Peyer's patch (tissue), 4 donors: ENCODE measurements at regions not wholly inside any gene's neighbourhood (a gene's known extent, or its start where the extent isn't known, plus 50 kb on each side); places are given as distances from the start of the nearest gene placed in this dataset.

Experiments
- DNase-seq, 3 donors: peaks; one replicate each; pipeline ENCODE4 v3.0.0-alpha.2; 2017 to 2019
- H3K27ac ChIP-seq, 4 donors: fragments of 200-600 bp; sonication (generic); one replicate each; pipeline ENCODE4 v1.5.1; 2016 to 2019
- H3K27me3 ChIP-seq, 2 donors: fragments of 200-600 bp; sonication (generic); one replicate each; pipeline ENCODE4 v1.5.1; 2019
- H3K36me3 ChIP-seq, 3 donors: fragments of 200-600 bp; sonication (generic); one replicate each; pipeline ENCODE4 v1.5.1; 2016 to 2019
- H3K4me1 ChIP-seq, 4 donors: fragments of 200-600 bp; sonication (generic); one replicate each; pipeline ENCODE4 v1.5.1; 2016 to 2019
- H3K4me3 ChIP-seq, 4 donors: fragments of 200-600 bp; sonication (generic); 1 replicate in 3 of 4; 2 replicates in 1 of 4; pipeline ENCODE4 v1.5.1; 2016 to 2019; ENCODE audit warnings: mild to moderate bottlenecking in 1 of 4
- H3K9me3 ChIP-seq, 4 donors: fragments of 200-600 bp; sonication (generic); one replicate each; pipeline ENCODE4 v1.5.1; 2016 to 2019; ENCODE audit warnings: mild to moderate bottlenecking in 1 of 4
- POLR2A ChIP-seq, 2 donors: fragments of 450-650 bp; IDR thresholded peaks; one replicate each; pipeline ENCODE4 v1.5.1; 2017; ENCODE audit warnings: antibody characterized with exemption in 2 of 2, mild to moderate bottlenecking in 2 of 2, moderate library complexity in 2 of 2
- TF ChIP-seq, protein P1 (sequence below), 6 experiments: fragments of 450-650 bp in 4 of 6; fragments of 200-600 bp in 2 of 6; sonication (generic) in 1 of 6; IDR thresholded peaks; one replicate each; pipeline ENCODE4 v1.5.1; 2017 to 2019; ENCODE audit warnings: antibody characterized with exemption in 6 of 6, mild to moderate bottlenecking in 3 of 6, moderate library complexity in 1 of 6

DNA sequence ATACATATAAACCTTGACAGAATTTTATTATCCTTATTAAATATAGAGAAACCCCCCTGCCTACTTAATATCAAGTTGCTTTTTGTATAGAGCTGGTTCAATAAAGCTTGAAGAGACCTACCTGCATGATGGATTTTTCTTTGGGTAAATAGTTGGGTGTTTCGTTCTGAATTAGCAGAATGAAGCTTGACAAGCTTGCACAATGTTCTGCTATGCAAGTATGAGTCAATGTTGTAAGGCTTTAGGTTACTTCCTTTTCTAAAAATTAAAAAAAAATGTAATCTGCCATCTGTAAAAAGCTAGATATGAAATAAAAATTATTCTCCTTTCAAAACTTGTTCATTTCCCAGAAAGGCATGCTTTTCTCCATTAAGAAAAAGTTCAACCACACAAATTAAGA lies 1662.6 kb upstream of the SEL1L start:
- no peak for DNase-seq
- Histone ChIP-seq H3K27me3 (no peaks in the 10 kb centered on the region), H3K27ac (no peak overlapping the region), H3K36me3 (no peaks in the 10 kb centered on the region), H3K4me3 (no peak overlapping the region), H3K9me3 (no peaks in the 10 kb centered on the region), H3K4me1 (no peaks in the 10 kb centered on the region)
- TF ChIP-seq, protein P1, sequence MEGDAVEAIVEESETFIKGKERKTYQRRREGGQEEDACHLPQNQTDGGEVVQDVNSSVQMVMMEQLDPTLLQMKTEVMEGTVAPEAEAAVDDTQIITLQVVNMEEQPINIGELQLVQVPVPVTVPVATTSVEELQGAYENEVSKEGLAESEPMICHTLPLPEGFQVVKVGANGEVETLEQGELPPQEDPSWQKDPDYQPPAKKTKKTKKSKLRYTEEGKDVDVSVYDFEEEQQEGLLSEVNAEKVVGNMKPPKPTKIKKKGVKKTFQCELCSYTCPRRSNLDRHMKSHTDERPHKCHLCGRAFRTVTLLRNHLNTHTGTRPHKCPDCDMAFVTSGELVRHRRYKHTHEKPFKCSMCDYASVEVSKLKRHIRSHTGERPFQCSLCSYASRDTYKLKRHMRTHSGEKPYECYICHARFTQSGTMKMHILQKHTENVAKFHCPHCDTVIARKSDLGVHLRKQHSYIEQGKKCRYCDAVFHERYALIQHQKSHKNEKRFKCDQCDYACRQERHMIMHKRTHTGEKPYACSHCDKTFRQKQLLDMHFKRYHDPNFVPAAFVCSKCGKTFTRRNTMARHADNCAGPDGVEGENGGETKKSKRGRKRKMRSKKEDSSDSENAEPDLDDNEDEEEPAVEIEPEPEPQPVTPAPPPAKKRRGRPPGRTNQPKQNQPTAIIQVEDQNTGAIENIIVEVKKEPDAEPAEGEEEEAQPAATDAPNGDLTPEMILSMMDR (IDR thresholded peaks at IDR 0.05) = no peak
- TF ChIP-seq POLR2A (IDR thresholded peaks at IDR 0.05) = no peak

DNA sequence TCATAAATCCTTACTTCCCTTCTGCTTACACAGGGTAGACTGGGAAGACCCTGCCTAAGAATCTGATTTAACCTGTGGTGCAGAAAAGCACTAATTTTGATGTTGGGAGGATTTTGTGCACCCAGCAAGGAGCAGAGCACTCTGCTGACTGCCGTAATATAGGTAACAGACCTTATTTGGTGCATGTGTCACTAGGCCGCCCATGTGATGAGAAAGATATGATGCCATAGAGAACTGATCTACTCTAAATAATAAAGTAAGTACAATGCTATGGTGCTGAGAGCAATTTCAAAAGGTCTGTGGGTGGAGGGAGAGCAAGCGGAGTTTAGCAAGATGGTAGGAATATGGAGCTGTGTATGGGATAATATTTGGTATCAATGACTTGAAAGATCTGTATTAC lies 1663.6 kb upstream of the SEL1L start:
- Histone ChIP-seq H3K36me3 (no peaks in the 10 kb centered on the region), H3K27ac (no peak overlapping the region), H3K4me3 (no peak overlapping the region), H3K9me3 (no peaks in the 10 kb centered on the region), H3K4me1 (no peaks in the 10 kb centered on the region), H3K27me3 (no peaks in the 10 kb centered on the region)
- no peak for DNase-seq
- no peak for TF ChIP-seq POLR2A (IDR thresholded peaks at IDR 0.05)
- TF ChIP-seq, protein P1 (IDR thresholded peaks at IDR 0.05) = no peak

DNA sequence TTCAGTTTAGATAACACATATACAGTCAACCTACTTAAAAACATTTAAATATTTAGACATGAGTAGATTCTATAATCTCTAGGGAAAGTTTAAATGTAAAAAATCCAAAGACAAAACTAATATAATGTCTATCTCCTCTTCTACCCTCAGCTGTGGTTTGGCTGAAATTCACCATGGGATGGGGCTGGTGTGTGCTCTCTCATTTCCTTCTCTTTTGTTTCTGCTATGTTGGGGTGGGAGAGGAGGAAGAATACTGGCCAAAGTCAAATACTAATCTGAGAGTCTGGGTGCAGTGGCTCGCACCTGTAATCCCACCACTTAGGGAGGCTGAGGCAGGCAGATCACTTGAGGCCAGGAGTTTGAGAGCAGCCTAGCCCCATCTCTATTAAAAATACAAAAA lies 1673.9 kb upstream of the SEL1L start:
- Histone ChIP-seq H3K27me3 (no peaks in the 10 kb centered on the region), H3K4me3 (no peak overlapping the region), H3K4me1 (no peaks in the 10 kb centered on the region), H3K36me3 (no peaks in the 10 kb centered on the region), H3K9me3 (peaks cover 0 to 7% (median 0%) of the 10 kb centered on the region in 4 donors), H3K27ac (no peak overlapping the region)
- no peak for TF ChIP-seq POLR2A (IDR thresholded peaks at IDR 0.05)
- TF ChIP-seq, protein P1 (IDR thresholded peaks at IDR 0.05) = no peak
- DNase-seq = no peak

DNA sequence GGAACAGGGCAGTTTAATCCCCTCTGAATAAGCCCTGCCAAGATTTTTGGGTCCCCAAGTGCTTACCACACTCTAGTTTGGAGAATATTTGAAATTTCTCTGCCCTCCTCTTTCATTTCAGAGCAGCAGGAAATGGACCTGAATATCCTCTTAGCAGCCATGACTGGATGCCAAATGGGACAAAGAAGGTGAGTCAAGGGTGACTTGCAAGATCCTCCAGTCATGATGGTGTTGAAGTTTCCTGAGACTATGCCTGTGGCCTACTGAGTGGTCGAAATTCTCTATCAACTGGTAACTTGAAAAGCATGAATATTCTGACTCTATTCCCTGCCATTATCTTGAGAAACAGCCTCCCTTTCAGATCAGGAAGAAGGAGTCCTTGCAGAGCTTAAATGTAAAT lies 1674.7 kb upstream of the SEL1L start:
- DNase-seq = no peak
- Histone ChIP-seq H3K9me3 (peaks cover 0 to 7% (median 0%) of the 10 kb centered on the region in 4 donors), H3K4me1 (no peaks in the 10 kb centered on the region), H3K4me3 (no peak overlapping the region), H3K27me3 (no peaks in the 10 kb centered on the region), H3K27ac (no peak overlapping the region), H3K36me3 (no peaks in the 10 kb centered on the region)
- TF ChIP-seq, protein P1 (IDR thresholded peaks at IDR 0.05) = no peak
- TF ChIP-seq POLR2A (IDR thresholded peaks at IDR 0.05) = no peak

DNA sequence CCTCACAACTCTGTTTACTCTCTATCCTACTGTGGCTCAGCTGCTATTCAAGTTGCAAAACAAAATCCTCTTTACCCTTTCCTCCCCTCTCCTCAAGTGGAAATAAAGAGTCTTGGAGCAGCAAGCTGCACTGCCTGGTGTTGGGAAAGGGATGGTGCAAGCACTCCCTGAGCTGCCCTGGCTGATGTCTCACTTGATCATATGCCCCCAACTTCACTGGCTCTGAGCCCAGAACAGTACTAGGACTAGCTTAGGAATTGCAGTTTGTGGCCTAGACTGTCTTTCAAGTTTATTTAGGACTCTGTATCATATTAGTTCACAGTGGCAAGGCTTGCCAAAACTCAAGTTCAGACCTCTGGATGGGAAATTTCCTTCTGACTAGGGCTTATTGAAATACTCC lies 1683.8 kb upstream of the SEL1L start:
- Histone ChIP-seq H3K9me3 (no peaks in the 10 kb centered on the region), H3K27me3 (no peaks in the 10 kb centered on the region), H3K36me3 (no peaks in the 10 kb centered on the region), H3K4me1 (no peaks in the 10 kb centered on the region), H3K4me3 (no peak overlapping the region), H3K27ac (no peak overlapping the region)
- TF ChIP-seq POLR2A (IDR thresholded peaks at IDR 0.05) = no peak
- TF ChIP-seq, protein P1 (IDR thresholded peaks at IDR 0.05) = no peak
- peak in 1 of 3 donors; percentile 48 for DNase-seq
